Adipocyte (in vitro differentiated cells): ENCODE measurements at regions not wholly inside any gene's neighbourhood (a gene's known extent, or its start where the extent isn't known, plus 50 kb on each side); places are given as distances from the start of the nearest gene placed in this dataset.

ENCODE experiments used
- DNase-seq: peaks from one replicate; pipeline ENCODE4 v3.0.0-alpha.2; 2015; ENCODE audit warnings: low read depth
- H3K27me3 ChIP-seq: replicated peaks from 2 replicates; pipeline ENCODE4 v1.7.0; 2013; ENCODE audit warnings: mild to moderate bottlenecking, low read length, moderate library complexity; ENCODE audit not compliant: control insufficient read depth, insufficient read depth
- H3K36me3 ChIP-seq: 2 replicates; pipeline ENCODE4 v1.7.0; 2013; ENCODE audit warnings: low read length, mild to moderate bottlenecking, moderate library complexity; ENCODE audit not compliant: control insufficient read depth, insufficient read depth, severe bottlenecking
- H3K4me1 ChIP-seq: 2 replicates; pipeline ENCODE4 v1.7.0; 2013; ENCODE audit warnings: mild to moderate bottlenecking, low read length, moderate library complexity; ENCODE audit not compliant: control insufficient read depth, insufficient read depth
- H3K4me3 ChIP-seq: 2 replicates; pipeline ENCODE4 v1.7.0; 2013; ENCODE audit warnings: mild to moderate bottlenecking, low read length, moderate library complexity
- H3K9ac ChIP-seq: 2 replicates; pipeline ENCODE4 v1.7.0; 2013; ENCODE audit warnings: mild to moderate bottlenecking, low read length, moderate library complexity
- H3K9me3 ChIP-seq: 2 replicates; pipeline ENCODE4 v1.7.0; 2013; ENCODE audit warnings: mild to moderate bottlenecking, low read length, moderate library complexity; ENCODE audit not compliant: control insufficient read depth

GRCh38 chr12:4121506-4122020 lies 152.0 kb upstream of the CCND2 start:
- DNase-seq, result no peak
- H3K4me3 ChIP-seq, result no peak overlapping the region
- peaks cover 9% of the 10 kb centered on the region for H3K4me1 ChIP-seq
- no peaks in the 10 kb centered on the region for H3K9me3 ChIP-seq
- H3K27me3 ChIP-seq, result peaks cover 50% of the 10 kb centered on the region
- no peaks in the 10 kb centered on the region for H3K36me3 ChIP-seq
- H3K9ac ChIP-seq, result no peak overlapping the region

GRCh38 chr12:4120316-4120917 lies 153.1 kb upstream of the CCND2 start:
- Histone ChIP-seq H3K27me3 (peaks cover 55% of the 10 kb centered on the region), H3K9ac (no peak overlapping the region), H3K9me3 (no peaks in the 10 kb centered on the region), H3K4me1 (peaks cover 9% of the 10 kb centered on the region), H3K36me3 (no peaks in the 10 kb centered on the region), H3K4me3 (no peak overlapping the region)
- no peak for DNase-seq

- Histone ChIP-seq H3K36me3 (no peaks in the 10 kb centered on the region), H3K4me3 (no peak overlapping the region), H3K9me3 (no peaks in the 10 kb centered on the region), H3K9ac (no peak overlapping the region), H3K27me3 (peaks cover 58% of the 10 kb centered on the region), H3K4me1 (peaks cover 9% of the 10 kb centered on the region)
- no peak for DNase-seq
Measured at GRCh38 chr12:4119157-4119761, 154.3 kb upstream of the CCND2 start.

- Histone ChIP-seq H3K36me3 (no peaks in the 10 kb centered on the region), H3K4me3 (no peak overlapping the region), H3K4me1 (peaks cover 9% of the 10 kb centered on the region), H3K9ac (no peak overlapping the region), H3K9me3 (no peaks in the 10 kb centered on the region), H3K27me3 (peaks cover 58% of the 10 kb centered on the region)
- DNase-seq, result no peak
Measured at GRCh38 chr12:4118601-4119156, 154.9 kb upstream of the CCND2 start.

- no peaks in the 10 kb centered on the region for H3K36me3 ChIP-seq
- H3K27me3 ChIP-seq, result peaks cover 54% of the 10 kb centered on the region
- peaks cover 9% of the 10 kb centered on the region for H3K4me1 ChIP-seq
- no peaks in the 10 kb centered on the region for H3K9me3 ChIP-seq
- DNase-seq, result peak; percentile 25
- no peak overlapping the region for H3K4me3 ChIP-seq
- H3K9ac ChIP-seq, result no peak overlapping the region
Measured at GRCh38 chr12:4118017-4118510, 155.5 kb upstream of the CCND2 start.

GRCh38 chr12:4117386-4118016 lies 156.1 kb upstream of the CCND2 start:
- Histone ChIP-seq H3K4me3 (no peak overlapping the region), H3K4me1 (peaks cover 9% of the 10 kb centered on the region), H3K36me3 (no peaks in the 10 kb centered on the region), H3K9ac (no peak overlapping the region), H3K9me3 (no peaks in the 10 kb centered on the region), H3K27me3 (peaks cover 51% of the 10 kb centered on the region)
- DNase-seq, result no peak

GRCh38 chr12:4116251-4117111 lies 157.1 kb upstream of the CCND2 start:
- Histone ChIP-seq H3K9me3 (no peaks in the 10 kb centered on the region), H3K4me1 (peaks cover 9% of the 10 kb centered on the region), H3K27me3 (peaks cover 47% of the 10 kb centered on the region), H3K9ac (no peak overlapping the region), H3K4me3 (no peak overlapping the region), H3K36me3 (no peaks in the 10 kb centered on the region)
- peak; percentile 77 for DNase-seq

- Histone ChIP-seq H3K36me3 (no peaks in the 10 kb centered on the region), H3K4me3 (no peak overlapping the region), H3K9me3 (no peaks in the 10 kb centered on the region), H3K27me3 (peaks cover 46% of the 10 kb centered on the region), H3K4me1 (peaks cover 9% of the 10 kb centered on the region), H3K9ac (no peak overlapping the region)
- DNase-seq, result no peak
Measured at GRCh38 chr12:4115570-4115969, 158.0 kb upstream of the CCND2 start.

GRCh38 chr12:4114986-4115385 lies 158.6 kb upstream of the CCND2 start:
- Histone ChIP-seq H3K4me1 (peaks cover 9% of the 10 kb centered on the region), H3K9ac (no peak overlapping the region), H3K36me3 (no peaks in the 10 kb centered on the region), H3K27me3 (peaks cover 41% of the 10 kb centered on the region), H3K9me3 (no peaks in the 10 kb centered on the region), H3K4me3 (no peak overlapping the region)
- DNase-seq, result no peak

- no peak for DNase-seq
- H3K9ac ChIP-seq, result no peak overlapping the region
- H3K36me3 ChIP-seq, result no peaks in the 10 kb centered on the region
- H3K4me3 ChIP-seq, result no peak overlapping the region
- H3K4me1 ChIP-seq, result peaks cover 3% of the 10 kb centered on the region
- H3K9me3 ChIP-seq, result no peaks in the 10 kb centered on the region
- H3K27me3 ChIP-seq, result peaks cover 25% of the 10 kb centered on the region
Measured at GRCh38 chr12:4112734-4113325, 160.7 kb upstream of the CCND2 start.
